ENCODE measurements at regions not wholly inside any gene's neighbourhood (a gene's known extent, or its start where the extent isn't known, plus 50 kb on each side); places are given as distances from the start of the nearest gene placed in this dataset.
A peak's percentile ranks its signal among the peaks of the same experiment; 100 is the strongest.
"Not testable (repeated sequence)": the region's sequence is repeated elsewhere in the genome, so short reads cannot be mapped to it uniquely, and the experiment has no call there.

DNA sequence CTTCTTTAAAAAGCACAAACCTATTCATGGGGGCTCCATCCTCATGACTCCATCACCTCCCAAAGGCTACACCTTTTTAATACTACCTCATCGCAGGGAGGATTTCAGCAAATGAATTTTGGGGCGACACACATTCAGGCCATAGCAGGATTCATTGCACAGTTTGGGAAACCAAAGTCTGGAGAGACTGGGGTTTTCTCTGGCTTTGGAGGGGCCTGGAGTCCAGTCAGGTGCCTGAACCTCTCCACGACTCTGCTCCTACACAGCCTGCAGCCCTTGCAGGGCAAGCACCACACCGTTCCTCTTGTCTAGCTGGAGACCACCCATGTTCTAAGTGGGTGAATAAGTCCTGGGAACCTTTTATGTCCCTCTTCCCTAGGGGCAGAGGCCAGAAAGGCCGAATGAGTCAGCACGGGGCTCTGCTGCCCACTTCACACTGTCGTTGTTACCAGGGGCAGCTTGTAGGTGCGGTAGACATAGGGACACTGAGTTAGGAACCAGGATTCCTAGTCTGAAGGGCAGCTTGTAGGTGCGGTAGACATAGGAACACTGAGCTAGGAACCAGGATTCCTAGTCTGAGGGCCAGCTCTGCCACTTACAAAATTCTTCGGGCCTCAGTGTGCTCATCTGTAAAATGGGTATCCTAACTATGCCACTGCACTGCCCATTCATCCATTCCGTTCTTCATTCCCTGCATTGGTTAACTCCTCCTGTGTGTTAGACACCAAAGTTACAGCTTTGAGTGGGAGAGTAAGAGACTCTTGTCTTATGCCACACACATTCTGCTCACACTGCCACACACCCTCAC lies 251.7 kb upstream of the B3GAT1 start:
- Mint-ChIP-seq H3K27ac (no peak overlapping the region), H3K27me3 (peaks cover 9% of the 10 kb centered on the region), H3K9me3 (peaks cover 0 to 33% of the 10 kb centered on the region in 2 donors), H3K4me3 (no peak overlapping the region), H3K4me1 (no peaks in the 10 kb centered on the region)
- no peak for ATAC-seq
- no peak for DNase-seq

GRCh38 chr11:134662629-134663360 lies 250.8 kb upstream of the B3GAT1 start:
- peaks cover 9% of the 10 kb centered on the region for H3K27me3 Mint-ChIP-seq
- no peak for DNase-seq

DNA sequence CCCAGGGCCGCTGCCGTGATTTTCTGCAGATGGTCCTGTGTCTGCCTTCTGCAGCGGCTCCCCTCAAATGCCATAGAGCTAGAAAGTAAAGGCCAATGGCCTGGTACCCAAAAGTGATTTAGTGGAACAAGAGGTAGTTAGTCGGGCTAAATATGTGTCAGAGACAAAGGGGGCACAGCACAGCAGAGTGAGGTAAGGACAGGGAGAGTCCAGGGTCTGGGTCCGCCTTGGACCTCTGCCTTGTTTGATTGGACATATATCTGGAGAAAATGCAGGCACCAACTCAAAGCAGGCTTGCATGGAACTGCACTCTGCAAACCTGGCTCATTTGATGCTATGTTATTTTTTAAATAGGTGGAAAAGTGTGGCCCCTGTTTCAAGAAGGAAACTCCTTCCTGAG lies 249.6 kb upstream of the B3GAT1 start:
- DNase-seq = no peak
- H3K9me3 Mint-ChIP-seq = peaks cover 0 to 33% of the 10 kb centered on the region in 2 donors
- ATAC-seq = no peak
- peaks cover 2% of the 10 kb centered on the region for H3K27me3 Mint-ChIP-seq
- H3K27ac Mint-ChIP-seq = no peak overlapping the region
- no peak overlapping the region for H3K4me3 Mint-ChIP-seq
- no peaks in the 10 kb centered on the region for H3K4me1 Mint-ChIP-seq

More at GRCh38 chr11:134662629-134663360, 250.8 kb upstream of the B3GAT1 start:
- no peaks in the 10 kb centered on the region for H3K4me1 Mint-ChIP-seq
- no peak overlapping the region for H3K27ac Mint-ChIP-seq
- H3K9me3 Mint-ChIP-seq = peaks cover 0 to 33% of the 10 kb centered on the region in 2 donors
- H3K4me3 Mint-ChIP-seq = no peak overlapping the region
- no peak for ATAC-seq

- Mint-ChIP-seq H3K4me1 (peaks cover 11% of the 10 kb centered on the region), H3K27ac (no peak overlapping the region), H3K4me3 (no peak overlapping the region), H3K9me3 (peaks cover 4 to 40% of the 10 kb centered on the region in 2 donors), H3K27me3 (no peaks in the 10 kb centered on the region)
- DNase-seq (no peak), ATAC-seq (no peak)
Measured at GRCh38 chr11:134660416-134660815, 248.4 kb upstream of the B3GAT1 start.

- H3K9me3 Mint-ChIP-seq = peaks cover 4 to 40% of the 10 kb centered on the region in 2 donors
- DNase-seq (no peak), ATAC-seq (no peak)
- H3K27ac Mint-ChIP-seq = no peak overlapping the region
- H3K4me1 Mint-ChIP-seq = peaks cover 16% of the 10 kb centered on the region
- H3K4me3 Mint-ChIP-seq = no peak overlapping the region
- no peaks in the 10 kb centered on the region for H3K27me3 Mint-ChIP-seq
Measured at GRCh38 chr11:134659882-134660281, 247.8 kb upstream of the B3GAT1 start.

GRCh38 chr11:134658481-134659225 lies 246.6 kb upstream of the B3GAT1 start:
- peaks cover 4 to 40% of the 10 kb centered on the region in 2 donors for H3K9me3 Mint-ChIP-seq

DNA sequence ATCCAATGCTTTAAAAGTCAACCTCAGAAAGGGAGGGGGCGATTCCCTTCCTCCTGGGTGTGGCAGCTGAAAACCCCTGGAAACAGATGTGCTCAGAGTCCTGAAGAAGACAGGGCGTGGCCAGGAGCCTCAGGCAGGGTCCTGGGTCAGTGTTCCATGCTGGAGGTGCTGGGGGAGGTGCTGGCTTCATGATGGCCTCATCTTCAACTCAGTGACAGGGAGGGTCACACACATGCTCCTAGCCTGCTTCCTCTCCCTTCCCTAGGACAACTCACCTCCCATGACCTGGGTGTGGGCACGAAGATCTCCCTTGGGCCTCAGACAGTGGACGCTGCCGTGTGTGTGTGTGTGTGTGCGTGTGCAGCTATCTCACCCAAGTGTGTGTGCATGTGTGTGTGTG lies 245.6 kb upstream of the B3GAT1 start:
- no peak for DNase-seq
- H3K27me3 Mint-ChIP-seq = peaks cover 6% of the 10 kb centered on the region
- ATAC-seq = peak; percentile 29
- H3K4me1 Mint-ChIP-seq = peaks cover 27% of the 10 kb centered on the region
- no peak overlapping the region for H3K4me3 Mint-ChIP-seq
- H3K27ac Mint-ChIP-seq = no peak overlapping the region
- peaks cover 4 to 36% of the 10 kb centered on the region in 2 donors for H3K9me3 Mint-ChIP-seq

More at GRCh38 chr11:134658481-134659225, 246.6 kb upstream of the B3GAT1 start:
- Mint-ChIP-seq H3K4me3 (no peak overlapping the region), H3K4me1 (peaks cover 27% of the 10 kb centered on the region), H3K27me3 (no peaks in the 10 kb centered on the region), H3K27ac (no peak overlapping the region)
- DNase-seq (no peak), ATAC-seq (no peak)

DNA sequence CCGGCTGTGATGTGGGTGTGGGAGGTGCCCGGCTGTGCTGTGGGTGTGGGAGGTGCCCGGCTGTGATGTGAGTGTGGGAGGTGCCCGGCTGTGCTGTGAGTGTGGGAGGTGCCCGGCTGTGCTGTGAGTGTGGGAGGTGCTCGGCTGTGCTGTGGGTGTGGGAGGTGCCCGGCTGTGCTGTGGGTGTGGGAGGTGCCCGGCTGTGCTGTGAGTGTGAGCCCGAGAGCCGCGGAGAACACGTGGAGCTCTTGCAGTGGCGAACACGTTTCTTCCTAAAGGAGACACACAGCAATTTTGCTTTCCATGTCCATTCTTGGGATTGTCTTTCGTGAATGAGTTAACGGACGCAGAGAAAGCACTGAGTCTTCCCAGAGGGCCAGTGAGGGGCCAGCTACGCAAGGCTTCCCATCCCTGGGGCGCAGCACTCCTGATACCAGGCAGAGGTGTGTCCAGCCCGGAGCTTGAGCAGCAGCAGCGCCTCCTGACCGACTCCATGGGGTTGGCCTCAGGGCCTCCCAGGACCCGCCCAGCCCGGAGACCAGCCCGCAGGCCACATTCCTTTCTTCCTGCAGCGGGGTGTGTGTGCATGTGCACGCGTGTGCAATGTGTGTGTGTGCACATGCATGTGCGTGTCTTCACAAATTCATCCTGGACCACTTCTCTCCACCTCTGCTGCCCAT lies 245.0 kb upstream of the B3GAT1 start:
- no peak overlapping the region for H3K27ac Mint-ChIP-seq
- no peak overlapping the region for H3K4me3 Mint-ChIP-seq
- no peak for DNase-seq
- peaks cover 12% of the 10 kb centered on the region for H3K27me3 Mint-ChIP-seq
- H3K4me1 Mint-ChIP-seq = peaks cover 27% of the 10 kb centered on the region
- ATAC-seq = peak; percentile 20
- peaks cover 4 to 30% of the 10 kb centered on the region in 2 donors for H3K9me3 Mint-ChIP-seq

DNA sequence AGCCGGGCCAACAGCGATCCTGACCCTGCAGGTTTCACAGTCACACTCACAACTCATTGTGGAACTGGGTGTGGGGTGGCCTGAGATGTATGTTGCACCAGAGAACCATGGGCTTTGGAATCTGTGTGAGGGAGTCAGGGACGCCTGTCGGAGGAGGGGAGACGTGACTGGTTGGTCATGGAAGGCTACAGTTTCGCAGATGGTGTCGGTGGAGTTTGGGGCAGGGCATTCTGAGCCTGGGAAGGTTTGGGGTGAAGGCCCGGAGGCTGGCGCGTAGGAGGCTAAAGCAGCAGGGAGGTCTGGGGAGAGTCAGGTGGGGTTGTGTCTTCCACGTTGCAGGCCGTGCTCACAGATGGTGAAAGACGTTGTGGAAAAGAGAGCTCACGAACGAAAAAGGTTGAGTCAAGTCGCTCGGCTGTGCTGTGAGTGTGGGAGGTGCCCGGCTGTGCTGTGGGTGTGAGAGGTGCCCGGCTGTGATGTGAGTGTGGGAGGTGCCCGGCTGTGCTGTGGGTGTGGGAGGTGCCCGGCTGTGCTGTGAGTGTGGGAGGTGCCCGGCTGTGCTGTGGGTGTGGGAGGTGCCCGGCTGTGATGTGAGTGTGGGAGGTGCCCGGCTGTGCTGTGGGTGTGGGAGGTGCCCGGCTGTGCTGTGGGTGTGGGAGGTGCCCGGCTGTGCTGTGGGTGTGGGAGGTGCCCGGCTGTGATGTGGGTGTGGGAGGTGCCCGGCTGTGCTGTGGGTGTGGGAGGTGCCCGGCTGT lies 244.2 kb upstream of the B3GAT1 start:
- not testable (repeated sequence) for ATAC-seq, DNase-seq
- Mint-ChIP-seq H3K9me3 (peaks cover 4 to 22% of the 10 kb centered on the region in 2 donors), H3K27ac (peak overlapping the region in 1 of 2 donors; percentile 33), H3K27me3 (peaks cover 18% of the 10 kb centered on the region), H3K4me1 (peaks cover 27% of the 10 kb centered on the region), H3K4me3 (peak overlapping the region in 1 of 2 donors; percentile 6)

GRCh38 chr11:134655189-134655989 lies 243.3 kb upstream of the B3GAT1 start:
- Mint-ChIP-seq H3K27ac (no peak overlapping the region), H3K4me3 (peak overlapping the region in 1 of 2 donors; percentile 2), H3K4me1 (peaks cover 27% of the 10 kb centered on the region), H3K27me3 (peaks cover 19% of the 10 kb centered on the region), H3K9me3 (peaks cover 4 to 16% of the 10 kb centered on the region in 2 donors)
- peak in 1 of 2 donors; percentile 6 for DNase-seq
- ATAC-seq = no peak

DNA sequence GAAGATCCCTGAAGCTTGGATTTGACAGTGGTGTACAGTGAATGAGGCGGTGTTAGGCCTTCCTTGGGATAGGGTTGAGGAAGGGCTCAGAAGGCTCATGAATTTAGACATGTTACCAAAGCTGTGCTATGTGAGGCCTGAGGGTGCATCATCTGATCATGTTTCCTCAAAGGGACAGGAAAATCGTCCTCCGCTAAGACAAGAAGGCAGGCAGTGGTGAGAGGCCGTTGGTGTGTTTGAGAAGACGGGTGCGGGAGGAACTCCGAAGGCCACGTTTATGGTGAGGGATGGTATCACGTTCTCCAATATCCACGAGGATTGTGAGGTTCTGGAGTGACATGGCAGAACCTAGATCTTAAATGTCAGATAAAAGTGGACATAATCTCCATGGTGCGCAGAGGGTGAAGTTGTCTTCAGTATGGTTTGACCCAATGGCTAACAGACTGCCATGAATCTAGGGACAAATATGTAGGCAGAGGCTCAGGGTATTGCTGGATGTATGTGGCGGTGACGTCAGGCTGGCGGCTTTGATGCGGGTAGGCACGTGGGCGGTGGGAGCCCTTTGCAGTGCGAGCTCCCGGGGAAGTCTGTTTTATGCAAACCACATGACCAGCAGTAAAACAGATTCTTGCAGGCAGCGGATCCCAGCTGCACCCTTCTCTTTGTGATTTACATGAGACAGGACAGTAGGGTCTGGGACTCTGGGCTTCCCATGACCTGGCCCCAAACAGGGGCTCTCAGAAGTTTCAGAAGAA lies 242.3 kb upstream of the B3GAT1 start:
- Mint-ChIP-seq H3K4me3 (no peak overlapping the region), H3K27me3 (peaks cover 29% of the 10 kb centered on the region), H3K4me1 (peaks cover 32% of the 10 kb centered on the region), H3K9me3 (peaks cover 4 to 7% of the 10 kb centered on the region in 2 donors), H3K27ac (no peak overlapping the region)
- DNase-seq = peak in 1 of 2 donors; percentile 18
- peak; percentile 35 for ATAC-seq

- no peak for DNase-seq
- no peak overlapping the region for H3K27ac Mint-ChIP-seq
- H3K9me3 Mint-ChIP-seq = peaks cover 4 to 7% of the 10 kb centered on the region in 2 donors
- no peak for ATAC-seq
- peaks cover 40% of the 10 kb centered on the region for H3K27me3 Mint-ChIP-seq
- no peak overlapping the region for H3K4me3 Mint-ChIP-seq
- H3K4me1 Mint-ChIP-seq = peaks cover 32% of the 10 kb centered on the region
Measured at GRCh38 chr11:134652586-134653255, 240.7 kb upstream of the B3GAT1 start.
